AG20443 (cell line): ENCODE measurements at regions not wholly inside any gene's neighbourhood (a gene's known extent, or its start where the extent isn't known, plus 50 kb on each side); places are given as distances from the start of the nearest gene placed in this dataset.
"Not testable (repeated sequence)": the region's sequence is repeated elsewhere in the genome, so short reads cannot be mapped to it uniquely, and the experiment has no call there.

Experiments used
- DNase-seq: peaks from one replicate; pipeline ENCODE4 v3.0.0; 2012; ENCODE audit warnings: low spot score, mixed read lengths

- DNase-seq: no peak
Measured at GRCh38 chr5:102048940-102049339, 247.1 kb downstream of the SLCO4C1 start.

- DNase-seq: not testable (repeated sequence)
Measured at GRCh38 chr5:102047073-102047472, 249.0 kb downstream of the SLCO4C1 start.

- DNase-seq: no peak
Measured at GRCh38 chr5:102040326-102040725, 255.8 kb downstream of the SLCO4C1 start.

GRCh38 chr5:102036927-102037326, 259.2 kb downstream of the SLCO4C1 start:
- no peak for DNase-seq

- no peak for DNase-seq
Measured at GRCh38 chr5:102031711-102032110, 264.4 kb downstream of the SLCO4C1 start.

GRCh38 chr5:102018690-102019089, 277.4 kb downstream of the SLCO4C1 start:
- DNase-seq: no peak

- no peak for DNase-seq
Measured at GRCh38 chr5:102018279-102018678, 277.8 kb downstream of the SLCO4C1 start.

GRCh38 chr5:102014371-102014770, 281.7 kb downstream of the SLCO4C1 start:
- DNase-seq: no peak

GRCh38 chr5:102010644-102011043, 285.4 kb downstream of the SLCO4C1 start:
- no peak for DNase-seq

- DNase-seq: no peak
Measured at GRCh38 chr5:101997235-101997634, 298.8 kb downstream of the SLCO4C1 start.

- DNase-seq: no peak
Measured at GRCh38 chr5:101995585-101995984, 300.5 kb downstream of the SLCO4C1 start.

GRCh38 chr5:101991486-101991885, 304.6 kb downstream of the SLCO4C1 start:
- DNase-seq: no peak

GRCh38 chr5:101989659-101990058, 306.4 kb downstream of the SLCO4C1 start:
- no peak for DNase-seq

- peak; percentile 53 for DNase-seq
Measured at GRCh38 chr5:101977729-101978345, 318.2 kb downstream of the SLCO4C1 start.

- no peak for DNase-seq
Measured at GRCh38 chr5:101976933-101977332, 319.2 kb downstream of the SLCO4C1 start.

- no peak for DNase-seq
Measured at GRCh38 chr5:101969742-101970141, 326.3 kb downstream of the SLCO4C1 start.

GRCh38 chr5:101966476-101966875, 329.6 kb downstream of the SLCO4C1 start:
- no peak for DNase-seq

GRCh38 chr5:101955891-101956290, 340.2 kb downstream of the SLCO4C1 start:
- DNase-seq: no peak

GRCh38 chr5:101950019-101950418, 346.1 kb downstream of the SLCO4C1 start:
- no peak for DNase-seq

GRCh38 chr5:101948615-101949014, 347.5 kb downstream of the SLCO4C1 start:
- DNase-seq: no peak

- no peak for DNase-seq
Measured at GRCh38 chr5:101943784-101944183, 352.3 kb downstream of the SLCO4C1 start.

GRCh38 chr5:101942321-101942882, 353.7 kb downstream of the SLCO4C1 start:
- DNase-seq: peak; percentile 5

GRCh38 chr5:101937041-101937440, 359.0 kb downstream of the SLCO4C1 start:
- no peak for DNase-seq

- no peak for DNase-seq
Measured at GRCh38 chr5:101935086-101935485, 361.0 kb downstream of the SLCO4C1 start.
